ENCODE measurements at regions not wholly inside any gene's neighbourhood (a gene's known extent, or its start where the extent isn't known, plus 50 kb on each side); places are given as distances from the start of the nearest gene placed in this dataset.

DNA sequence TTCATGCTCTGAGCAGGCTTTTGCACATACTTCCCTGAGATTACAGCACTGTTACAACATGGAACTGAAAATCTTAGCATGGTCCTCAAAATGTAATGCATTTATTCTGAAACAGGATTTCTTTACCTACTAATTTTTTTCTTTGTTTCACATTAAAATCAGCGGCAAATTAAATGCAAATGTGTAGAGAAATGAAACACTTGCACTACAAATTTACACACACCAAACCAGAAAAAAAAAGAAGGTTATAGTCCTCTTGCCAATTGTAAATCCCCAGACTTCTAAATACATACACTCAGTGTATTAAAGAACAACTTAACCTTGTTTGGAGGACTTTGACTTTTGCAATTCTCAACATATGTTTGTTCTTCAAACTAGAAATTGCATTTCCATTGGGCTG lies 210.9 kb upstream of the TBX18 start:
- WGBS (ENCODE audit: insufficient coverage), result no CpG with 5 or more reads among the region's 1 CpG
- H3K4me3 Mint-ChIP-seq, result no peak overlapping the region
- no peaks in the 10 kb centered on the region for H3K79me2 ChIP-seq (ENCODE audit: control insufficient read depth, insufficient read depth, low read length)
- CTCF ChIA-PET, result no interaction called here
- DNase-seq (no peak), ATAC-seq (ENCODE audit: low read depth) (no peak)
- H3K27me3 Mint-ChIP-seq, result no peaks in the 10 kb centered on the region
- H3K4me1 ChIP-seq (ENCODE audit: control insufficient read depth in 2 of 2, insufficient read depth in 2 of 2, low read length in 2 of 2), result no peaks in the 10 kb centered on the region
- H3K27ac ChIP-seq (ENCODE audit: low read length in 2 of 2), result no peak overlapping the region
- H4K20me1 ChIP-seq (ENCODE audit: control insufficient read depth, insufficient read depth, low read length, poor library complexity, severe bottlenecking), result no peaks in the 10 kb centered on the region
- H3K36me3 ChIP-seq (replicated peaks in 1 of 2; ENCODE audit: control extremely low read depth in 1 of 2, control insufficient read depth in 1 of 2, extremely low read depth in 1 of 2, insufficient read depth in 2 of 2, low read length in 1 of 2), result no peaks in the 10 kb centered on the region
- no peak overlapping the region for H3K27ac Mint-ChIP-seq
- H3K4me3 ChIP-seq (ENCODE audit: control extremely low read depth in 1 of 5, extremely low read depth in 1 of 5, insufficient read depth in 1 of 5, low read depth in 2 of 5, low read length in 4 of 5), result no peak overlapping the region
- no peaks in the 10 kb centered on the region for H3K4me1 Mint-ChIP-seq
- H3K9me3 Mint-ChIP-seq (ENCODE audit: insufficient read depth), result peaks cover 1% of the 10 kb centered on the region
- no peak overlapping the region for H3K9ac ChIP-seq (ENCODE audit: low read length)
- no peaks in the 10 kb centered on the region for H3K9me3 ChIP-seq (ENCODE audit: control extremely low read depth in 1 of 3, control insufficient read depth in 2 of 3, insufficient read depth in 1 of 3, low read length in 2 of 3)
- TF ChIP-seq, protein P1, sequence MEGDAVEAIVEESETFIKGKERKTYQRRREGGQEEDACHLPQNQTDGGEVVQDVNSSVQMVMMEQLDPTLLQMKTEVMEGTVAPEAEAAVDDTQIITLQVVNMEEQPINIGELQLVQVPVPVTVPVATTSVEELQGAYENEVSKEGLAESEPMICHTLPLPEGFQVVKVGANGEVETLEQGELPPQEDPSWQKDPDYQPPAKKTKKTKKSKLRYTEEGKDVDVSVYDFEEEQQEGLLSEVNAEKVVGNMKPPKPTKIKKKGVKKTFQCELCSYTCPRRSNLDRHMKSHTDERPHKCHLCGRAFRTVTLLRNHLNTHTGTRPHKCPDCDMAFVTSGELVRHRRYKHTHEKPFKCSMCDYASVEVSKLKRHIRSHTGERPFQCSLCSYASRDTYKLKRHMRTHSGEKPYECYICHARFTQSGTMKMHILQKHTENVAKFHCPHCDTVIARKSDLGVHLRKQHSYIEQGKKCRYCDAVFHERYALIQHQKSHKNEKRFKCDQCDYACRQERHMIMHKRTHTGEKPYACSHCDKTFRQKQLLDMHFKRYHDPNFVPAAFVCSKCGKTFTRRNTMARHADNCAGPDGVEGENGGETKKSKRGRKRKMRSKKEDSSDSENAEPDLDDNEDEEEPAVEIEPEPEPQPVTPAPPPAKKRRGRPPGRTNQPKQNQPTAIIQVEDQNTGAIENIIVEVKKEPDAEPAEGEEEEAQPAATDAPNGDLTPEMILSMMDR (IDR thresholded peaks at IDR 0.05), result no peak
- no peak for TF ChIP-seq EZH2 (IDR thresholded peaks at IDR 0.05; ENCODE audit: borderline replicate concordance, insufficient read depth, low read depth, low read length, poor library complexity, severe bottlenecking)
- H2AFZ ChIP-seq (ENCODE audit: insufficient read depth, low read depth, low read length, poor library complexity, severe bottlenecking), result no peak overlapping the region
- POLR2A ChIA-PET, result no interaction called here
- H3K4me2 ChIP-seq (replicated peaks; ENCODE audit: low read depth, low read length, poor library complexity, severe bottlenecking), result no peak overlapping the region
- intact Hi-C loops (cut with micrococcal nuclease), result no loop called here
- H3K27me3 ChIP-seq (replicated peaks in 1 of 4; ENCODE audit: control extremely low read depth in 1 of 4, control insufficient read depth in 3 of 4, insufficient read depth in 4 of 4, low read length in 3 of 4), result no peaks in the 10 kb centered on the region

DNA sequence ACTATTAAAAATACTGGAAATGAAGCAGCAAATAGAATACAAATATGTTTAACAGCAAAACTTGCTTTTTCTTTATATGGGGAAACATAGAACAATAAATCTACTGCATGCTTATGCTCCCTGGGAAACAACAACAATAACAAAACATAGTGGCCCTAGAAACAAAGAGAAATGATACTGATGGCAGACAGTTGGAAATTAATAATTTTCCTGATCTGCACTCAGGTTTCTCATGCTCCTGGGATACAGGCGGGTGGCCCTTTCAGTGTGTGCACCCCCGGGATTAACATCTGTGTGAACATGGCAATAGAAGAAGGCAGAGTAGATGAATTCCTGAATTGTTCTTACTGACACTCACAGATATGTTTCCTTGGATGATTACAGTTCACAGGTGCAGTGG lies 209.2 kb upstream of the TBX18 start:
- Histone ChIP-seq H3K4me2 (replicated peaks; ENCODE audit: low read depth, low read length, poor library complexity, severe bottlenecking) (no peak overlapping the region), H4K20me1 (ENCODE audit: control insufficient read depth, insufficient read depth, low read length, poor library complexity, severe bottlenecking) (no peaks in the 10 kb centered on the region), H3K4me3 (ENCODE audit: control extremely low read depth in 1 of 5, extremely low read depth in 1 of 5, insufficient read depth in 1 of 5, low read depth in 2 of 5, low read length in 4 of 5) (no peak overlapping the region), H3K36me3 (replicated peaks in 1 of 2; ENCODE audit: control extremely low read depth in 1 of 2, control insufficient read depth in 1 of 2, extremely low read depth in 1 of 2, insufficient read depth in 2 of 2, low read length in 1 of 2) (no peaks in the 10 kb centered on the region), H2AFZ (ENCODE audit: insufficient read depth, low read depth, low read length, poor library complexity, severe bottlenecking) (no peak overlapping the region), H3K27me3 (replicated peaks in 1 of 4; ENCODE audit: control extremely low read depth in 1 of 4, control insufficient read depth in 3 of 4, insufficient read depth in 4 of 4, low read length in 3 of 4) (no peaks in the 10 kb centered on the region), H3K4me1 (ENCODE audit: control insufficient read depth in 2 of 2, insufficient read depth in 2 of 2, low read length in 2 of 2) (no peaks in the 10 kb centered on the region), H3K9ac (ENCODE audit: low read length) (no peak overlapping the region), H3K9me3 (ENCODE audit: control extremely low read depth in 1 of 3, control insufficient read depth in 2 of 3, insufficient read depth in 1 of 3, low read length in 2 of 3) (peaks cover 0 to 1% (median 0%) of the 10 kb centered on the region in 3 donors), H3K79me2 (ENCODE audit: control insufficient read depth, insufficient read depth, low read length) (no peaks in the 10 kb centered on the region), H3K27ac (ENCODE audit: low read length in 2 of 2) (no peak overlapping the region)
- ChIA-PET CTCF (no interaction called here), POLR2A (no interaction called here)
- no peak overlapping the region for H3K27ac Mint-ChIP-seq
- intact Hi-C loops (cut with micrococcal nuclease), result no loop called here
- DNase-seq (no peak), ATAC-seq (ENCODE audit: low read depth) (no peak)
- H3K9me3 Mint-ChIP-seq (ENCODE audit: insufficient read depth), result peaks cover 1% of the 10 kb centered on the region
- TF ChIP-seq, protein P1 (IDR thresholded peaks at IDR 0.05), result no peak
- no peak for TF ChIP-seq EZH2 (IDR thresholded peaks at IDR 0.05; ENCODE audit: borderline replicate concordance, insufficient read depth, low read depth, low read length, poor library complexity, severe bottlenecking)
- H3K4me3 Mint-ChIP-seq, result no peak overlapping the region
- H3K4me1 Mint-ChIP-seq, result no peaks in the 10 kb centered on the region
- no peaks in the 10 kb centered on the region for H3K27me3 Mint-ChIP-seq
- 100% methylated on average over 1 of the region's 2 CpGs for WGBS (ENCODE audit: insufficient coverage)

Data from B cell (primary cell).